B cell (primary cell): ENCODE measurements at regions not wholly inside any gene's neighbourhood (a gene's known extent, or its start where the extent isn't known, plus 50 kb on each side); places are given as distances from the start of the nearest gene placed in this dataset.

ENCODE experiments used
- ATAC-seq: fragments of 200-7000 bp; cut with Tn5 transposase; one replicate; pipeline ENCODE4 v1.10.0; 2021; ENCODE audit warnings: low read depth, mild to moderate bottlenecking, moderate number of reproducible peaks, moderate library complexity
- CTCF ChIA-PET: fragments of 350-600 bp; sonication (Branson Sonifier 250); formaldehyde crosslinking; loops from one replicate; lab custom pipeline; 2021; ENCODE audit warnings: antibody characterized with exemption, inconsistent platforms; lab: Charles Lee
- POLR2A ChIA-PET: fragments of 350-600 bp; sonication (Branson Sonifier 250); formaldehyde crosslinking; loops from one replicate; lab custom pipeline; 2021; ENCODE audit warnings: antibody characterized with exemption; lab: Charles Lee
- DNase-seq: peaks from one replicate; pipeline ENCODE4 v3.0.0; 2013
- H2AFZ ChIP-seq: 2 replicates; pipeline ENCODE4 v1.6.1; 2012; ENCODE audit warnings: mild to moderate bottlenecking, low read depth, low read length; ENCODE audit not compliant: insufficient read depth, poor library complexity, severe bottlenecking
- H3K27ac ChIP-seq, 2 donors: 1 replicate in 1 of 2; 2 replicates in 1 of 2; pipeline ENCODE4 v1.5.1; 2012 to 2013; ENCODE audit warnings: low read length in 2 of 2, mild to moderate bottlenecking in 2 of 2, moderate library complexity in 1 of 2
- H3K27me3 ChIP-seq, 4 experiments: fragments of 200-600 bp in 1 of 4; sonication (generic) in 1 of 4; replicated peaks in 1 of 4; 1 replicate in 2 of 4; 2 replicates in 2 of 4; pipeline versions ENCODE4 v1.6.1 to v1.7.0; 2013 to 2016; ENCODE audit warnings: low read length in 3 of 4, mild to moderate bottlenecking in 2 of 4, mixed read lengths in 1 of 4, moderate library complexity in 1 of 4; ENCODE audit not compliant: insufficient read depth in 4 of 4, control insufficient read depth in 3 of 4; ENCODE audit errors: control extremely low read depth in 1 of 4
- H3K36me3 ChIP-seq, 2 experiments: replicated peaks in 1 of 2; 1 replicate in 1 of 2; 2 replicates in 1 of 2; pipeline versions ENCODE4 v1.6.1 to v1.7.1; 2013; ENCODE audit warnings: low read length in 1 of 2; ENCODE audit not compliant: insufficient read depth in 2 of 2, control insufficient read depth in 1 of 2; ENCODE audit errors: control extremely low read depth in 1 of 2, extremely low read depth in 1 of 2
- H3K4me1 ChIP-seq, 2 donors: fragments of 200-600 bp in 1 of 2; sonication (generic) in 1 of 2; 1 replicate in 1 of 2; 2 replicates in 1 of 2; pipeline versions ENCODE4 v1.5.1 to v1.6.1; 2013 to 2017; ENCODE audit warnings: low read length in 2 of 2; ENCODE audit not compliant: control insufficient read depth in 2 of 2, insufficient read depth in 2 of 2
- H3K4me2 ChIP-seq: replicated peaks from 2 replicates; pipeline ENCODE3; 2012; ENCODE audit warnings: mild to moderate bottlenecking, low read depth, low read length; ENCODE audit not compliant: poor library complexity, severe bottlenecking
- H3K4me3 ChIP-seq, 5 experiments: fragments of 200-600 bp in 1 of 5; sonication (generic) in 1 of 5; 1 replicate in 3 of 5; 2 replicates in 2 of 5; pipeline versions ENCODE4 v1.5.1 to v1.7.0; 2011 to 2016; ENCODE audit warnings: low read length in 4 of 5, mild to moderate bottlenecking in 4 of 5, low read depth in 2 of 5, control low read depth in 1 of 5, moderate library complexity in 1 of 5; ENCODE audit not compliant: insufficient read depth in 1 of 5; ENCODE audit errors: control extremely low read depth in 1 of 5, extremely low read depth in 1 of 5
- H3K79me2 ChIP-seq: fragments of 200-600 bp; sonication (generic); one replicate; pipeline ENCODE4 v1.6.0; 2016; ENCODE audit warnings: low read length; ENCODE audit not compliant: control insufficient read depth, insufficient read depth
- H3K9ac ChIP-seq: fragments of 200-600 bp; sonication (generic); 2 replicates; pipeline ENCODE4 v1.6.1; 2017; ENCODE audit warnings: mild to moderate bottlenecking, low read length, moderate library complexity
- H3K9me3 ChIP-seq, 3 donors: one replicate each; pipeline versions ENCODE4 v1.6.1 to v1.7.1; 2013; ENCODE audit warnings: low read length in 2 of 3; ENCODE audit not compliant: control insufficient read depth in 2 of 3, insufficient read depth in 1 of 3; ENCODE audit errors: control extremely low read depth in 1 of 3
- H4K20me1 ChIP-seq: 2 replicates; pipeline ENCODE4 v1.6.0; 2012; ENCODE audit warnings: mild to moderate bottlenecking, low read length; ENCODE audit not compliant: insufficient read depth, control insufficient read depth, poor library complexity, severe bottlenecking
- H3K27ac Mint-ChIP-seq: one replicate; pipeline ENCODE4 v1.8.0; 2021; ENCODE audit warnings: mixed read lengths
- H3K27me3 Mint-ChIP-seq: one replicate; pipeline ENCODE4 v1.8.0; 2021; ENCODE audit warnings: mixed read lengths
- H3K4me1 Mint-ChIP-seq: one replicate; pipeline ENCODE4 v1.8.0; 2021; ENCODE audit warnings: mixed read lengths
- H3K4me3 Mint-ChIP-seq: one replicate; pipeline ENCODE4 v1.8.0; 2021; ENCODE audit warnings: mixed read lengths
- H3K9me3 Mint-ChIP-seq: one replicate; pipeline ENCODE4 v1.8.0; 2022; ENCODE audit warnings: mixed read lengths; ENCODE audit not compliant: insufficient read depth
- EZH2 ChIP-seq: IDR thresholded peaks from 2 replicates; pipeline ENCODE4 v1.6.1; 2012; ENCODE audit warnings: borderline replicate concordance, low read depth, mild to moderate bottlenecking, moderate library complexity, low read length; ENCODE audit not compliant: insufficient read depth, poor library complexity, severe bottlenecking
- WGBS: methylation state at CpG from one replicate; pipeline ENCODE4 v1.1.5; 2013; ENCODE audit warnings: missing lambda C conversion rate; ENCODE audit not compliant: insufficient coverage; 5-methylcytosine and 5-hydroxymethylcytosine counted together
- intact Hi-C: fragments of 100-400 bp; cut with micrococcal nuclease; formaldehyde crosslinking; loops from one replicate; pipeline ENCODE4 v1.10.0; 2022
- TF ChIP-seq, protein P1 (sequence below): fragments of 200-600 bp; IDR thresholded peaks from one replicate; pipeline ENCODE4 v1.8.0; 2022; ENCODE audit warnings: antibody characterized with exemption, mild to moderate bottlenecking

DNA sequence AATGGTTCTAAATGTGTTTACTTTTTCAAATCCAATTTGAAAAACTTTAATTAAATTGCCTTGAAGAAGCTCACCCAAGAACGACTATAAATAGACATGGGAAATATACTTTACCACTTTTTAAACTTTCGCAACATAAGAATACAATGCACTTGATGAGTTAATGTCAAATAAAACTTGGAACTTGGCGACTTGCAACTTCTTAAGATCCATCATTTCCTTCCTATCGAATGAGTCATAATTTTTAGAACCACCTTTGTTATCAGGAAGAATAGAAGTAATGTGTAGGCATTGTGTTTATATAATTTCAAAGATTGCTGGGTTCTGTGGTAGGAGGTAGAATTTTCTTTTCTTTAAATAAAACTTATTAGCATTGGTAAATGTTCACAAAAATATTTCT lies 1417.4 kb upstream of the FLRT2 start:
- TF ChIP-seq, protein P1, sequence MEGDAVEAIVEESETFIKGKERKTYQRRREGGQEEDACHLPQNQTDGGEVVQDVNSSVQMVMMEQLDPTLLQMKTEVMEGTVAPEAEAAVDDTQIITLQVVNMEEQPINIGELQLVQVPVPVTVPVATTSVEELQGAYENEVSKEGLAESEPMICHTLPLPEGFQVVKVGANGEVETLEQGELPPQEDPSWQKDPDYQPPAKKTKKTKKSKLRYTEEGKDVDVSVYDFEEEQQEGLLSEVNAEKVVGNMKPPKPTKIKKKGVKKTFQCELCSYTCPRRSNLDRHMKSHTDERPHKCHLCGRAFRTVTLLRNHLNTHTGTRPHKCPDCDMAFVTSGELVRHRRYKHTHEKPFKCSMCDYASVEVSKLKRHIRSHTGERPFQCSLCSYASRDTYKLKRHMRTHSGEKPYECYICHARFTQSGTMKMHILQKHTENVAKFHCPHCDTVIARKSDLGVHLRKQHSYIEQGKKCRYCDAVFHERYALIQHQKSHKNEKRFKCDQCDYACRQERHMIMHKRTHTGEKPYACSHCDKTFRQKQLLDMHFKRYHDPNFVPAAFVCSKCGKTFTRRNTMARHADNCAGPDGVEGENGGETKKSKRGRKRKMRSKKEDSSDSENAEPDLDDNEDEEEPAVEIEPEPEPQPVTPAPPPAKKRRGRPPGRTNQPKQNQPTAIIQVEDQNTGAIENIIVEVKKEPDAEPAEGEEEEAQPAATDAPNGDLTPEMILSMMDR: no peak
- TF ChIP-seq EZH2: no peak
- intact Hi-C loops: no loop called here

DNA sequence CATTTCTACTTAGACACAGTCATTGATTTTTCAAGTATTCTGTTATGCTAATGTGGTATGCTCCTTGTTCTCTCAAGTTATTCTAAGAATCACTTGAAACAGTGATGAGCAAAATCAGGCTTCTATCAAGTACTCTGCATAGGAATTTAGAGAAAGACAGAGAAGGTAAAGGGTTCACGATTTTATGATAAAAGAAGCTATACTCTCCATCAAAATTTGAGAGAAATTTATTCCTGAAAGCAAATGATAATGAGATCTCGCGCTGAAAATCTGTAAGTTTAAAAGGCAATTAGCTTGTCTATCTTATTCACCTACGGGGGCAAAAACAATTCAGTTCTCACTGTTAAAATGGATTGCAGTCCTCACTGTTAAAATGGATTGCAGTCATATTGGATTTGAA lies 1404.3 kb upstream of the FLRT2 start:
- ATAC-seq (no peak), DNase-seq (no peak)
- no CpG with 5 or more reads among the region's 4 CpGs for WGBS
- H4K20me1 ChIP-seq: no peaks in the 10 kb centered on the region
- intact Hi-C loops: no loop called here
- no peak overlapping the region for H3K27ac ChIP-seq
- no peaks in the 10 kb centered on the region for H3K27me3 ChIP-seq
- H3K4me2 ChIP-seq: no peak overlapping the region
- Mint-ChIP-seq H3K4me1 (no peaks in the 10 kb centered on the region), H3K9me3 (no peaks in the 10 kb centered on the region), H3K27ac (no peak overlapping the region), H3K27me3 (no peaks in the 10 kb centered on the region), H3K4me3 (no peak overlapping the region)
- H3K79me2 ChIP-seq: no peaks in the 10 kb centered on the region
- H3K9me3 ChIP-seq: no peaks in the 10 kb centered on the region
- POLR2A ChIA-PET: no interaction called here
- H3K4me1 ChIP-seq: no peaks in the 10 kb centered on the region
- no peak overlapping the region for H3K9ac ChIP-seq
- H2AFZ ChIP-seq: no peak overlapping the region
- no peak for TF ChIP-seq EZH2
- TF ChIP-seq, protein P1: no peak
- no peak overlapping the region for H3K4me3 ChIP-seq
- H3K36me3 ChIP-seq: no peaks in the 10 kb centered on the region
- CTCF ChIA-PET: no interaction called here

More for the DNA sequence above, 1417.4 kb upstream of the FLRT2 start:
- peaks cover 11% of the 10 kb centered on the region for H3K9me3 Mint-ChIP-seq
- no peak for DNase-seq
- CTCF ChIA-PET: no interaction called here
- Histone ChIP-seq H3K9me3 (no peaks in the 10 kb centered on the region), H4K20me1 (no peaks in the 10 kb centered on the region), H3K27ac (no peak overlapping the region), H3K4me1 (no peaks in the 10 kb centered on the region), H3K79me2 (no peaks in the 10 kb centered on the region), H3K9ac (no peak overlapping the region), H3K36me3 (no peaks in the 10 kb centered on the region), H3K4me2 (no peak overlapping the region), H3K27me3 (no peaks in the 10 kb centered on the region), H2AFZ (no peak overlapping the region), H3K4me3 (no peak overlapping the region)
- POLR2A ChIA-PET: no interaction called here
- H3K4me1 Mint-ChIP-seq: no peaks in the 10 kb centered on the region
- ATAC-seq: no peak
- H3K27ac Mint-ChIP-seq: no peak overlapping the region
- no CpG with 5 or more reads among the region's 4 CpGs for WGBS
- no peak overlapping the region for H3K4me3 Mint-ChIP-seq
- H3K27me3 Mint-ChIP-seq: no peaks in the 10 kb centered on the region
